ENCODE measurements at regions not wholly inside any gene's neighbourhood (a gene's known extent, or its start where the extent isn't known, plus 50 kb on each side); places are given as distances from the start of the nearest gene placed in this dataset.

GRCh38 chr13:107516517-107516916, 698.8 kb downstream of the LIG4 start:
- TF ChIP-seq CTCF (IDR thresholded peaks at IDR 0.05; ENCODE audit: insufficient read depth, low read depth, low read length) = no peak
- POLR2A ChIA-PET = no interaction called here
- H3K27me3 ChIP-seq (ENCODE audit: control insufficient read depth, insufficient read depth, low read length) = no peaks in the 10 kb centered on the region
- CTCF ChIA-PET = no interaction called here
- no peak overlapping the region for H3K4me3 ChIP-seq (ENCODE audit: low read depth, low read length)
- no peaks in the 10 kb centered on the region for H3K36me3 ChIP-seq (ENCODE audit: control insufficient read depth, insufficient read depth, low read length)
- DNase-seq (ENCODE audit: low read depth) = no peak

GRCh38 chr13:107512551-107512950, 702.8 kb downstream of the LIG4 start:
- no peaks in the 10 kb centered on the region for H3K27me3 ChIP-seq (ENCODE audit: control insufficient read depth, insufficient read depth, low read length)
- ChIA-PET CTCF (no interaction called here), POLR2A (no interaction called here)
- TF ChIP-seq CTCF (IDR thresholded peaks at IDR 0.05; ENCODE audit: insufficient read depth, low read depth, low read length) = no peak
- no peaks in the 10 kb centered on the region for H3K36me3 ChIP-seq (ENCODE audit: control insufficient read depth, insufficient read depth, low read length)
- H3K4me3 ChIP-seq (ENCODE audit: low read depth, low read length) = no peak overlapping the region
- no peak for DNase-seq (ENCODE audit: low read depth)

GRCh38 chr13:107497661-107498060, 717.7 kb downstream of the LIG4 start:
- ChIA-PET CTCF (no interaction called here), POLR2A (no interaction called here)
- H3K36me3 ChIP-seq (ENCODE audit: control insufficient read depth, insufficient read depth, low read length) = no peaks in the 10 kb centered on the region
- DNase-seq (ENCODE audit: low read depth) = no peak
- no peaks in the 10 kb centered on the region for H3K27me3 ChIP-seq (ENCODE audit: control insufficient read depth, insufficient read depth, low read length)
- TF ChIP-seq CTCF (IDR thresholded peaks at IDR 0.05; ENCODE audit: insufficient read depth, low read depth, low read length) = no peak
- no peak overlapping the region for H3K4me3 ChIP-seq (ENCODE audit: low read depth, low read length)

- TF ChIP-seq CTCF (IDR thresholded peaks at IDR 0.05; ENCODE audit: insufficient read depth, low read depth, low read length) = no peak
- no peak for DNase-seq (ENCODE audit: low read depth)
- CTCF ChIA-PET = no interaction called here
Observed at GRCh38 chr13:107493266-107493665, 722.1 kb downstream of the LIG4 start.

GRCh38 chr13:107482688-107483087, 732.6 kb downstream of the LIG4 start:
- Histone ChIP-seq H3K36me3 (ENCODE audit: control insufficient read depth, insufficient read depth, low read length) (no peaks in the 10 kb centered on the region), H3K27me3 (ENCODE audit: control insufficient read depth, insufficient read depth, low read length) (no peaks in the 10 kb centered on the region), H3K4me3 (ENCODE audit: low read depth, low read length) (no peak overlapping the region)
- no peak for TF ChIP-seq CTCF (IDR thresholded peaks at IDR 0.05; ENCODE audit: insufficient read depth, low read depth, low read length)
- no peak for DNase-seq (ENCODE audit: low read depth)
- POLR2A ChIA-PET = no interaction called here
- CTCF ChIA-PET = no interaction called here

More at GRCh38 chr13:107493266-107493665, 722.1 kb downstream of the LIG4 start:
- Histone ChIP-seq H3K4me3 (ENCODE audit: low read depth, low read length) (no peak overlapping the region), H3K36me3 (ENCODE audit: control insufficient read depth, insufficient read depth, low read length) (no peaks in the 10 kb centered on the region), H3K27me3 (ENCODE audit: control insufficient read depth, insufficient read depth, low read length) (no peaks in the 10 kb centered on the region)
- POLR2A ChIA-PET = no interaction called here

Measured in BJ (cell line).